ENCODE measurements at regions not wholly inside any gene's neighbourhood (a gene's known extent, or its start where the extent isn't known, plus 50 kb on each side); places are given as distances from the start of the nearest gene placed in this dataset.
"Not testable (repeated sequence)": the region's sequence is repeated elsewhere in the genome, so short reads cannot be mapped to it uniquely, and the experiment has no call there.

GRCh38 chr10:85045046-85045445 lies 716.7 kb downstream of the CCSER2 start:
- no peak for DNase-seq

- no peak for DNase-seq
Observed at GRCh38 chr10:85047170-85047834, 718.9 kb downstream of the CCSER2 start.

- DNase-seq = no peak
Observed at GRCh38 chr10:85047979-85048378, 719.6 kb downstream of the CCSER2 start.

DNA sequence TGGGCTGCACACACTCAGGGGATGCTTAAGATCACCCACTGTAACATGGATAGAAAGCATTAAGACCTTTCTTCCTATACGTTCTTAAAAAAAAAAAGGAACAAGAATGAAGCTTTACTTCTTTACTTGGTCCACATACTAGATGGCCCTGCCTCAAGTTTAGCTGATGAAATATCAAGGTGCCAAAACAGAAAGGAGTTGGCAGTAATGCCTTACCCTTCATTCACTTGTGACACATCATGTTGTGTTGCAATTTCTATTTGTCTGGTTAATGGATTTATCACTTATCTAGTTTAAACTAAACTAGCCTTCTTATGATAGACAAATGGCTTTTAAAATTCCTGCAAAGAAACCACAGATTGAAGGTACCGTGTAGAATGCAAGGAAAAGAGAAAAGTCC lies 720.3 kb downstream of the CCSER2 start:
- no peak for DNase-seq

- DNase-seq = no peak
Observed at GRCh38 chr10:85060944-85061343, 732.6 kb downstream of the CCSER2 start.

GRCh38 chr10:85061401-85061800 lies 733.0 kb downstream of the CCSER2 start:
- DNase-seq = no peak

DNA sequence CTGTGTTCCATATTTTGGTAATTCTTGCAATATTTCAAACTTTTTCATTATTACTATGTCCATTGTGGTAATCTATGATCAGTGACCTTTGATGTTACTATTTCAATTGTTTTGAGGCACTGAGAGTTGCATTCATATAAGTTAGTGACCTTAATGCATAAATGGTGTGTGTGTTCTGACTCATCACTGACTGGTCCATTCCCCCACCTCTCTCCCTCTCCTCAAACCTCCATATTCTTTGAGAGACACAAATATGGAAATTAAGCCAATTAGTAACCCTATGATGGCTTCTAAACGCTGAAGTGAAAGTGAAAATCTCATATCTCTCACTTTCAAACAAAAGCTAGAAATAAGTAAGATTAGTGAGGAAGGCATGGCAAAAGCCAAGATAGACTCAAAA lies 739.6 kb downstream of the CCSER2 start:
- DNase-seq = no peak

- no peak for DNase-seq
Observed at GRCh38 chr10:85080934-85081333, 752.5 kb downstream of the CCSER2 start.

DNA sequence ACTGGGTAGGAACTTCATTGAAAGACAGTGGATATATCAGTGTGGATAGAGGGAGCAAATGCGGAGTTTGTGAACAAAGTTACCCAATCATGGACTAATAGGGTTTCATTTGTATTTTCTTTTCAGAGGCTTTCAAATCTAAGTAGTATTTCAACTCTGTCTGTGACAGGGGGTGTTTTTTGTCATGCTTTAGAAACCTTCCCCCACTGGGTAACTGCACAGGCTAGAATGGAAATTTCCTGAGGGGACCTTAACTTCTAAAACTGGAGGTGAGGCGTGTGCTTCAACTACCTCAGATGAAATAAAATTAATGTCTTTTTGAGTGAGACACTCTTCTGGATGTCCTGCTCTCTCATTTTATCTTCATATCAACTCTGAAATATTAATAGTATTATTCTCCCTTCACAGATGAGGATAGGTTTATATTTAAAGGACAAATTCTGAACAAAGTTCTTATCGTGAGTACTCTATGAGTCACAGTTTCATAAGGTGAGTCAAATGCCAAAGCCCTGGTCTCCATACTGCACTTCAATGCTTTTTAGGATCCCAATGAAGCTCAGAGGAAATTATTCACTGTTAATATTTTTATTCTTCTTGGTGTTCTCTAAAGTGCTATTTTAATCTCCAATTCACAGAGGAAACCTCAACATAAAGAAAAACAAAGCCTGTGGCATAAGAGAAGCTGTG lies 770.6 kb downstream of the CCSER2 start:
- no peak for DNase-seq

DNA sequence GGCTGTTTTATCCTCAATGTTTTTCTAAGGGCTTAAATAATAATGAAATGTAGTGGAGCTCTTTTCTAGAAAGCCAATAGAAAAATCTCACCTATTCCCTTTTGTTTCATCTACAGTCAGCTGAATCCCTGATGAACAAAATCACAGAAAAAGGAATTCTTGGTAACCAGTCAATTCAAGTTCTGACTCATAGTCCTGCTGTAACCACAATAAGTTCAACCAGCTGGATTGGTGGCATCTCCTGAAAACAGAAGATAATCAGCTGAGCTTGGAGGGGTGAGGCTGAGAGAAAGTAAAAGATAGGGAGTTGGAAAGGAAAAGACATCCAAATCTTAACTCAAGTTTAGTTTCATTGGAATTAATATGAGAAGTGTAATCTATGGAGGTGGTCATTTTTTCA lies 772.1 kb downstream of the CCSER2 start:
- no peak for DNase-seq

GRCh38 chr10:85105614-85106255 lies 777.3 kb downstream of the CCSER2 start:
- no peak for DNase-seq

DNA sequence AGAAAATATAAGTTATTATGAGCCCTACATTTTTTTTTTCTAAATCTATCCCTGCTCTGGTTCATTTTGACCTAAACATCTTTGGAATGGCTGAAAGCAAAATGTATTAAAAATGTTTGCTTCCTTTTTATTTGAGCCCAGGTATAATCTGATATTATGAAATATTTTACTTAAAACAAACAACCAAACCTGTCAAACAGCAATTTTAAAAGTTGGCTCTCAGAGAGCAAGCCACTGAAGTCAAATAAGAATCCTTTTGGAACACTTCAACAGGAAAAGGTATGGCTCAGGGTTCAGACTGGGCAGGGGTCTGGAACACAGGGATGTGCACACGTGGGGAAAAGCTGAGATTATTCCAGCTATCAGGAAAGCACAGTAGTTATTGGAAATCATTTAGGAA lies 782.9 kb downstream of the CCSER2 start:
- no peak for DNase-seq

DNA sequence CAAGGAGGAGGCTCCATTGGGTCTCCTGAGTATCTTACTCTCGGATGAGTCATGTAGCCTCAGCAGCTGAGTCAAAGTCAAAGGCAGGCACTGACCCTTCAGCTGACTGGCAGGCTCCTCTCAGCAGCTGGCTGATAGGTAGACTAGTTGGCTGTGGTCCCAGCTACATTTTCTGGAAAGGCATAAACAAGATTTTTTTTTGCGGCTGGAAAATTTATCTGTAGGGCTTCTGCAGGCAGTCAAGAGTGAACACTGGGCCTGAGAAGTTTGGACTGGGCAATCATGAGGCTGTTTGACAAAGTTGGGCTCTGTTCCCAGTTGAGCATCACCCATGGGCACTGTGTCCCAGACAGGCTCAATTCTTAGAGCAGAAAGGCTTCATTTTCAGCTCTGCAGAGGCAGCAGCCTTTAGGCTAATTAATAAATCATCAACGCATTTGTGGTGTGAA lies 796.2 kb downstream of the CCSER2 start:
- DNase-seq = no peak

- DNase-seq = no peak
Observed at GRCh38 chr10:85137253-85137652, 808.9 kb downstream of the CCSER2 start.

GRCh38 chr10:85138046-85138445 lies 809.7 kb downstream of the CCSER2 start:
- DNase-seq = no peak

DNA sequence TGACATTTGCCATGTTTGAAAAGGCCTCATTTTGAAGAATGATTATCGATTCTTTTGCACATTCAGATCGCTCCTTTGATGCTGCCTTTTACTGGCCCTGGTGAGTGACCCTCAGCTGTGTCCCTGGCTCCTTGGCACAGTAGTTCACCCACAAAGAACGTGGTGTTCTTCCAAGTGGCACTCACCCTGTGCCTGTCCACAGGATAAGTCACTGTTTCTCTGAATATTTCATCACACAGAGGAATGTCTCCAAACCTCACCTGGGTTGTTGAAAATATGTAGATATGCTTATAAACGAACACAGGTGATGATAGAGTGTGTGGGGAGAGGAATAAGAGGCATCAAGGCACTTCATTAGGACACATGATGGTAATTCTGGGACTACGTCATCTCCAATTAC lies 810.7 kb downstream of the CCSER2 start:
- no peak for DNase-seq

- DNase-seq = not testable (repeated sequence)
Observed at GRCh38 chr10:85141520-85141919, 813.1 kb downstream of the CCSER2 start.

DNA sequence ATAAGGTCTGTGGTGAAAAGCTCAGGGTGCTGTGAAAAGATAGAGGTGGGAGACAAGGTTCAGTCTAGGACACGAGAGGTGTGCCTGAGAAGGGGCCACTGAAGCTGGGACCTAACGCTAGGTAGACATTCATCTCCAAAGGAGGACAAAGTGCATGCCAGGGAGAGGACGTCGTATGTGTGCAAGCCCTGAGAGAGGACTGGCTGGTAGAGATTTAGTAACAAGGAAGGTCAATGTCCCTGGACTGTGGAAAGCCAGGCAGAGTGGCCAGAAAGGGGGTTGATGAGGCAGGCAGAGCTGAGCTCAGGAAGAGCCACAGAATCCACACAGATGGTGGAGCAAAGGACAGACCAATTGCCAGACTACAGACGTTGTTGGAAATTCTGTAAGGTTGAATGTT lies 817.6 kb downstream of the CCSER2 start:
- no peak for DNase-seq

DNA sequence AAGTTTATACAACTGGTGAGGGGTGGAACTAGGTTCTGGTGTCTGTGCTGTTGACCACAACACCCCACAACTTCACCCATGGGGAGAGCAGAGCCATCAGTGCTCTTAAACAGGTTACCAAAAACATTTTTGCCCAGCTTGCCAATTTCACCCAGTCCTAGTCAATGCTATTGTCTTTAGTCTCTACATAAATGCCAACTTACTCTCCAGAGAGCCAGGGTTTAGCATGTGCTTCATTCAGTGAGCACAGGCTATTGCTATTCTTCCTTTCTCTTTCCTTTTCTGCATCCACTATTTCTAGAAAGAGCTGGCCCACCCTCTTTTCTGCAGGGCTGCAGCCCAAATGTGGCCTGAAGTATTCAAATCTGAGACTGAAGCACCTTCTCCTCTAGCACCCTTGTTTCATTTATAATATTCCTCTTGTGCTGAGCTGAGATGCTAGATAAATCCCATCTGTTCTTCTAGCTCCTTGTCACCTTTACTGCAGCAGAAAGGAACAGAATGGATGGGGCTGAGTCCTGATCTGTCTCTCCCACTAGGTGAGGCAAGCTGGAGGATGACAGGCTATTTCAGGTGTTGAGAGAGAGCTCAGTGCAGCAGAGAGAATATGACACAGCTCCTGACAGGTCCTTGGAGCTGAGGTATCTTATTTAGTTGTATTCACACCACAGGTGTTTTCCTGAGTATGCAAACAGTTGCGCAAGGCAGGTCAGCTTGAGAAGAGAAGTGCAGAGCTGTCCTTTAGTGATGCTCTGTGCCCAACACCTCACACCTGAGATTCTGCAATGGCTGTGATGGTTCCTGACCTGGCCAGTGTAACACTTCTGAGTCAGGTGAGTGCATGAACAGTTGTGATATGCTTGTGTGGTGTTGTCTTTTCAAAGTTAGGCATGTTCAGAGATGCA lies 819.2 kb downstream of the CCSER2 start:
- DNase-seq = no peak

GRCh38 chr10:85148693-85149640 lies 820.6 kb downstream of the CCSER2 start:
- no peak for DNase-seq

DNA sequence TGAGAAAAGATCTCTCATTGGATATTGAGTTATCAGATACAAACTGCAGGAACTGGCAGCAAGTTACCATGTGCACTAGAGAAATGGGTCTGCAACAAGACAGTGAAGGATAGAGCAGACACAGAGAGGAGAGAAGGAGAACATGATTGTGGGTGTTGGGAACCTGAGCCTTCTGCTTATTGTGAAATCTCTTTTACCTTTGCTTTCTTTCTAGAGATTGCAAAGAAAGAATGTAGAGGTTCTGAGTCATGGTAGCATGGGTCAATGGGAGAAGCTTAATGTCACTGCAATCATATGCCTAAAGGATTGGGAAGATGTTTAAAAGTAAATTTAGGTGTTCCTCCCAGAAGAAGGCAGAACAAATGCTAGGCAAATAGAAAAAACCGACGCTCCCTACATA lies 821.4 kb downstream of the CCSER2 start:
- DNase-seq = no peak

DNA sequence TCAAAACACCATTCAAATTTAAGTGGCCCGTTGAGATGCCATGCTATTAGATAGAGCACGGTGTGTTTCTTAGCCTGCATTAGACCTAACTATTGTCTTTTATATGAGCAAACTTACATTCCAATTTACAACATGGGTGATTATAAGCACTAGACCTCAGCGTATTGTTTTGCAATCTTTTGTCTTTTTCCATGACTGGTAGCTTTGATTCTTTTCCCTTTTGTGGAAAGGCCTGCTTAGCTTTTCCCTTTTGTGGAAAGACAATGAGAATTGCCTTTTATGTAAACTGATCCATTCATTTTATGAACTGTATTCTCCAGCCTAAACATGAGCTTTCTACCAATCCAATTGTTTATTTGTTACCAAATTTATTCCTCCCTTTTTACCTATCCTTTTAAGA lies 823.1 kb downstream of the CCSER2 start:
- DNase-seq = no peak
